GM12872 (cell line): ENCODE measurements at regions not wholly inside any gene's neighbourhood (a gene's known extent, or its start where the extent isn't known, plus 50 kb on each side); places are given as distances from the start of the nearest gene placed in this dataset.

Experiments used
- TF ChIP-seq, protein P1 (sequence below): IDR thresholded peaks from 3 replicates; pipeline ENCODE4 v1.5.1; 2011; ENCODE audit warnings: low read depth, mild to moderate bottlenecking, low read length, moderate library complexity; ENCODE audit not compliant: insufficient read depth

DNA sequence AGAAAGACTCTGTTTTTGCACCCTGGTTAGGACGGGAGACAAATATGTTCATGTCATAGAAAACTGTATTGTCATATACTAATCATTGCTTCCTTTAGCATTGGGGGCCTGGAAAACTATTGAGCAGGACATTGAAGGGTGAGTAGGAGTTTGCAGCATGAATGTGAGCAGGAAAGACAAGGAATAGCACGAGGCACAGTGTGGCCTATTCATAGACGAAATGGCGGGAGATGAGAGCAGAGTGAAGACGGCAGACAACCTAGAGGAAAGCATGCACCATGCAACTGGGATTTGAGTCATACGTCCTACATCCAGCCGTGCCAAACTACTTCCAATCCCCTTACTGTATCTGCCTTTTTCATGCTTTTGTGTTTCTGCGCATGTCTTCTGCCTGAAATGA, 508.1 kb downstream of the NTRK3 start:
- TF ChIP-seq, protein P1, sequence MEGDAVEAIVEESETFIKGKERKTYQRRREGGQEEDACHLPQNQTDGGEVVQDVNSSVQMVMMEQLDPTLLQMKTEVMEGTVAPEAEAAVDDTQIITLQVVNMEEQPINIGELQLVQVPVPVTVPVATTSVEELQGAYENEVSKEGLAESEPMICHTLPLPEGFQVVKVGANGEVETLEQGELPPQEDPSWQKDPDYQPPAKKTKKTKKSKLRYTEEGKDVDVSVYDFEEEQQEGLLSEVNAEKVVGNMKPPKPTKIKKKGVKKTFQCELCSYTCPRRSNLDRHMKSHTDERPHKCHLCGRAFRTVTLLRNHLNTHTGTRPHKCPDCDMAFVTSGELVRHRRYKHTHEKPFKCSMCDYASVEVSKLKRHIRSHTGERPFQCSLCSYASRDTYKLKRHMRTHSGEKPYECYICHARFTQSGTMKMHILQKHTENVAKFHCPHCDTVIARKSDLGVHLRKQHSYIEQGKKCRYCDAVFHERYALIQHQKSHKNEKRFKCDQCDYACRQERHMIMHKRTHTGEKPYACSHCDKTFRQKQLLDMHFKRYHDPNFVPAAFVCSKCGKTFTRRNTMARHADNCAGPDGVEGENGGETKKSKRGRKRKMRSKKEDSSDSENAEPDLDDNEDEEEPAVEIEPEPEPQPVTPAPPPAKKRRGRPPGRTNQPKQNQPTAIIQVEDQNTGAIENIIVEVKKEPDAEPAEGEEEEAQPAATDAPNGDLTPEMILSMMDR = no peak

DNA sequence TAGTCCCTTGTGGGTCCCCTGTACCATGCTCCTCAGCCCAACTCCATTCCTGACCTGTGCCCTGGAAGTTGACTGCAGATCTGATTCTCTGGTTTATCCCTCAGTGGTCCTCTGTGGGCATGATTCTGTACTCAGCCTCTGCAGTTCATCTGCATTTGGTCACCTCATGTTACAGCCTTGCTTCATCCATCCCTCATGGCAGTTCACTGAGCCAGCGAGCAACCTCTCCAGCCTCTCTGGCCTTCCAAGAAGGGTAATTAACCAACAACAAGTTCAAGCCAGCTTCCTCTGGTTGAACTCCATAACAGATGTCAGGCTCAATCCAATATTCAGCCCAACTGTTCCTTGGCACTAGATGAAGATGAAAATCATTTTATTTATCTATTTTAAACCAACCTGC, 509.5 kb downstream of the NTRK3 start:
- TF ChIP-seq, protein P1 = no peak

DNA sequence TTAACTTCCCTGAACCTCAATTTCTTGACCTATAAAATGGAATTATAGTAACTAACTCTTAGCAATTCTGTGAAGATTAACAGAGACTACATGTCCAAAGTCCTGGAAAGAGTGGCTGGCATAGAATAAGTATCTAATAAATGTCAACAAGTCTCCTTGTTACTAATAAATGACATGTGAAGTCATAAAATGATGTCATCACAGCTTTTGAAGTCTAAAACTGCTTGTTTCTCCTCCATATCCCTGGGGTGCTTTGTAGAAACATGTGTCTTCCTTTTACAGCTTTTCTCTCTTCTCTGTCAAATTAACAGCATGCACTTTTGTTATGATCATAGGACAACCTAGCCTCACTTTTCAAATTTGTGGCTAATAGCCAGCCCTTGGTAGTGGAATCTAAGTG, 510.2 kb downstream of the NTRK3 start:
- TF ChIP-seq, protein P1 = no peak

DNA sequence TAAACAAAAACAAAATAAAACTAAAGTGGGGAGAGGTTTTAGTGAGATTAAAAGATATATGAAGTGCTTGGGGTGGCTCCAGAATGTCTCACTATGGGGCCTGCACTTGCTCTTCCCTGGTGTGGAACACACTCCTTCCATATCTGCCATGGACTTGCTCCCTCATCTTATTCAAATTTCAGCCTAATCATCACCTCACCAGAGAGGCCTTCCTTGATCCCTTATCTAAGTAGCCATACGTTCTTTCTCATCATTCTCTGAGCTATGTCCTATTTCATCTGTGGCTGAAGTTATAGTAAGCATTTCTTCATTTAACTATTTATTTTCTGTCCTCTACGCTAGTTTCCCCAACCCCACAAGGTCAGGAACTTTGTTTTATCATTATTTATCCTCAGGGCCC, 511.7 kb downstream of the NTRK3 start:
- TF ChIP-seq, protein P1 = no peak

DNA sequence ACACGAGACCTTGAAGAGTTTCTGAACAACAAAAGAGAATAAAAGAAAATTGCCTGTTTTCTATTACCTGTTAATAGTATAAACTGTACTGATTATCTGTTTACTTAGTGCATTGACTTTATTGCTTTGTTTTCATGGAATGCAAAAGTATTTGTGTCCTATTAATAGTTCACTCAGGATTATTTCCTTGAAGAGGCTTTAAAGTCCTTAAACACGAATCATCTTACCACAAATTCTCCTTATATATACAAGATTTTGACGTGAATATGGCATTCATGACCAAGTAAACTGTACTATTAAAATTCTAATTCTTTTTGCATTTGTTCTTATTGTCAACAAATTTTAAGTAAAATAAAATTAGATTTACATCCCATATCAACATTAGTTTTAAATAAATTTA, 513.0 kb downstream of the NTRK3 start:
- TF ChIP-seq, protein P1 = no peak

DNA sequence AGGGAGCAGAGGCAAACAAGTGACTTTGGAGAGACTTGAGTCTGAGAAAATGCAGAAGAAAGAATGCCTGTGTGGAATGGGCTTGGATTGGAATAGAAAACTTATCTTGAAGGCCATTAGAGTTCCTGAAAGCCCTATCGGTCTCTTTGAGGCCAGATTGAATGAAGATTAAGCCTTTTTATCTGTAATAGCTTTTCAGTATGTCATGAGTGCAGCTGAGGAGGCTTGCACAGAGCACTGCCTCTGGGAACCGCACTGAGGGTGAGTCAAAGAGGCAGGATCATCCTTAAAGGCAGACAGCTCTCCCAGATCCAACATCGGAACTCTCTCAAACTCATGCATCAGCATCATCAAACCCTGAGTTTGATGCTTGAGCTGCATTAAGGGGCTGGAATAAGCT, 515.2 kb downstream of the NTRK3 start:
- TF ChIP-seq, protein P1 = no peak

DNA sequence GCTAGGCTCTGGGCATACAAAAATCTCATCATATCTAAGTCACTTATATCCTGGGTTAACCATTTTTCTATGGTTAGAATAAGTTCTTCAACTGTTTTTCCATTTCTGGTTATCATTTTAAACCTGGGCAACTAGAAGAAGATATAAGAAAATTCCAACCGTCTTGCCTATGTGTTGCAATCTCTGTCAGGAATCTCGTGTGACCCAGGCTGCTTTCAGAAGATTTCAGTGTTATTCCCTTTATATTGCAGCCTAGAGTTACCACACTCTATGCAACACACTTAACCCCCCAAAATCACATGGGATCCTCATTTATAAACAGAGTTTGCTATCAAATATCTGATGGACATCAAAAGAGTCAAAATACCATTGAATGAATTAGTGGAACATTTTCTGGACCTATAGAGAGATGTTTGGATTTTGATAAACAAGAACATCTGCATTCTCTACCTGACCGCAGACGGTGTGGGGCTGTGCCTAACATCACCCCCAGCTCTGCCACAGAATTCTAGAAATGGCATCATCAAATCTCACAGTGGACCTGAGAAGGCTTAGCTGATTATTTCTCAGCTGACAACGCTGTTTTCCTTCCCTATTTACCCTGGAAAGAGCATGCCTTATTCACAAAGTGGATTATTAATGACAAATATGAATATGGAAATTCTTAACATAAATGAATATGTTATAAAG, 515.7 kb downstream of the NTRK3 start:
- TF ChIP-seq, protein P1 = no peak
